M059J (cell line): ENCODE measurements at regions not wholly inside any gene's neighbourhood (a gene's known extent, or its start where the extent isn't known, plus 50 kb on each side); places are given as distances from the start of the nearest gene placed in this dataset.

ENCODE experiments used
- DNase-seq: peaks from one replicate; pipeline ENCODE4 v3.0.0-alpha.2; 2012; ENCODE audit warnings: low read depth

- DNase-seq: no peak
These were observed 186.8 kb downstream of the ZEB2 start for GRCh38 chr2:144333143-144333555.

GRCh38 chr2:144332356-144333142, 187.4 kb downstream of the ZEB2 start:
- DNase-seq: peak; percentile 82

GRCh38 chr2:144331674-144332355, 188.1 kb downstream of the ZEB2 start:
- peak; percentile 73 for DNase-seq

- peak; percentile 22 for DNase-seq
These were observed 188.8 kb downstream of the ZEB2 start for GRCh38 chr2:144330951-144331673.

GRCh38 chr2:144329472-144329871, 190.4 kb downstream of the ZEB2 start:
- no peak for DNase-seq

GRCh38 chr2:144328938-144329337, 191.0 kb downstream of the ZEB2 start:
- no peak for DNase-seq

GRCh38 chr2:144326825-144327224, 193.1 kb downstream of the ZEB2 start:
- peak; percentile 18 for DNase-seq

- peak; percentile 77 for DNase-seq
These were observed 194.8 kb downstream of the ZEB2 start for GRCh38 chr2:144325086-144325485.

GRCh38 chr2:144324446-144325045, 195.4 kb downstream of the ZEB2 start:
- DNase-seq: peak; percentile 9

GRCh38 chr2:144323946-144324345, 196.0 kb downstream of the ZEB2 start:
- peak; percentile 12 for DNase-seq

GRCh38 chr2:144322379-144322778, 197.5 kb downstream of the ZEB2 start:
- DNase-seq: no peak

- peak; percentile 84 for DNase-seq
These were observed 199.4 kb downstream of the ZEB2 start for GRCh38 chr2:144320491-144320890.

- DNase-seq: no peak
These were observed 202.7 kb downstream of the ZEB2 start for GRCh38 chr2:144317071-144317738.

GRCh38 chr2:144310889-144311608, 208.9 kb downstream of the ZEB2 start:
- DNase-seq: no peak

GRCh38 chr2:144310484-144310883, 209.4 kb downstream of the ZEB2 start:
- DNase-seq: no peak

- no peak for DNase-seq
These were observed 212.2 kb downstream of the ZEB2 start for GRCh38 chr2:144307711-144308110.

- no peak for DNase-seq
These were observed 215.7 kb downstream of the ZEB2 start for GRCh38 chr2:144304202-144304601.

GRCh38 chr2:144300632-144301031, 219.3 kb downstream of the ZEB2 start:
- no peak for DNase-seq

GRCh38 chr2:144290276-144290675, 229.6 kb downstream of the ZEB2 start:
- DNase-seq: no peak

- DNase-seq: no peak
These were observed 231.5 kb downstream of the ZEB2 start for GRCh38 chr2:144288438-144288837.

- no peak for DNase-seq
These were observed 234.6 kb downstream of the ZEB2 start for GRCh38 chr2:144285324-144285723.
